Astrocyte of the spinal cord (primary cell): ENCODE measurements at regions not wholly inside any gene's neighbourhood (a gene's known extent, or its start where the extent isn't known, plus 50 kb on each side); places are given as distances from the start of the nearest gene placed in this dataset.

Experiments
- DNase-seq: peaks from one replicate; pipeline ENCODE4 v3.0.0; 2011; ENCODE audit warnings: low read depth, low spot score
- H3K4me3 ChIP-seq: 2 replicates; pipeline ENCODE4 v1.5.1; 2011; ENCODE audit warnings: low read depth, mild to moderate bottlenecking, low read length, moderate library complexity
- CTCF ChIP-seq: IDR thresholded peaks from 2 replicates; pipeline ENCODE4 v1.5.1; 2012; ENCODE audit warnings: low read depth, mild to moderate bottlenecking, low read length, inconsistent platforms
- in situ Hi-C: cut with HindIII; loops from 2 replicates; pipeline ENCODE4 v1.10.0; 2017; ENCODE audit warnings: low sequenced_read_pairs

- no peak for TF ChIP-seq CTCF
- no peak overlapping the region for H3K4me3 ChIP-seq
- DNase-seq, result no peak
- in situ Hi-C loops, result no loop called here
Measured at GRCh38 chr13:82766732-82767321, 1115.4 kb downstream of the SLITRK1 start.

DNA sequence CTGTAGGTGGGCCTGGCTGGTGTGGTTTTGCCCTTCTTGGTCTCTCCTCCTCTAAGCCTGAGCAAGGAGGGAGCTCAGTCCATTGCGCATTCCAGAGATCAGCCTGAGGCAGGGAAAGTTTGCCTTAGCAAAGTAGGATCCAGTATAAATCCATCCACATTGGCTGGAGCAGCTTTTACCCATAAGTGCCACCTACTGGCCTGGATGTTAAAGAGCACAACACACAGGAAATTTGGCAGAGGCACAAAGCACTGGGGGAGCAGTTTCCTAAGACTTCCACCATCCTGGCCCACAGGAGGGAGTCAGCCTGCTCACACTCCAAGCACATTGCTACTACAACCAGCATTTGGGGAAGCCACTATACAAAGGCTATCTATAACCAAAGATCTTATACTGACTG, 1124.2 kb downstream of the SLITRK1 start:
- no peak overlapping the region for H3K4me3 ChIP-seq
- DNase-seq, result no peak
- in situ Hi-C loops, result no loop called here
- no peak for TF ChIP-seq CTCF

DNA sequence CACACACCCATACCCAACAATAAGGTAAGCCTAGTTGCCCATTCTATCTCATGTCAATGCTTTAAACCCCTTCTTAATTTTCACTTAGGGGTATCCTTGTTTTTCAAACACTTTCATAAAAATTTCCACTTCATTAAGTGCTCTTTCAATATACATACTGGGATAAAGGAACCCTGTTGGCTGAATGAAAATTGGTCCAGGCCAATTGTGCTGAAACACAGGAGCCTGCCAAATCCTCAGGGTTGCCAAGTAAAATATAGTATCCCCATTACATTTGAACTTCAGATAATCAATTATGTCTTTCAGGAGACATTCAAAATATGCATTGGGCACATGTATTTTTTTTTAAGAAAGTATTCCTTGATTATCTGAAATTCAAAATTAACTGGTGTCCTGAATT, 1131.1 kb downstream of the SLITRK1 start:
- DNase-seq, result no peak
- no peak overlapping the region for H3K4me3 ChIP-seq
- no peak for TF ChIP-seq CTCF
- in situ Hi-C loops, result no loop called here

GRCh38 chr13:82749551-82749950, 1132.7 kb downstream of the SLITRK1 start:
- H3K4me3 ChIP-seq, result no peak overlapping the region
- no peak for DNase-seq
- in situ Hi-C loops, result no loop called here
- no peak for TF ChIP-seq CTCF

DNA sequence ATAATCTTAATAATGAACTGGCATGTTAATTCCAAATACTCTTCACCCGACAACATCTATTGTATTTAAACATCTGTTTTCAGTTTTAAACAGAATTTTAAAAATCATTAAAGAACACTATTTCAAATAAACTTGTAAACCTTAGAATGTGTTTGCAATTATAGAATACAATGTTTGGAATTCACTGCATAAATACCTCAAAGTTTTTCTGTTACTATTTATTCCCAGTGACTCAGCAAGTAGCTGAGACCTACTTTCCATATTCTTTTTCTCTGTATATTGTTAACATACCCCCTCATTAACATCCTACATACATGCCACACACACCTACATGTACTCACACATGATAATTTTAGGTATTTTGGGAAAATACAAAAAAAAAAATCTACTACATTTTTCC, 1134.3 kb downstream of the SLITRK1 start:
- TF ChIP-seq CTCF, result no peak
- in situ Hi-C loops, result no loop called here
- no peak overlapping the region for H3K4me3 ChIP-seq
- peak; percentile 37 for DNase-seq

DNA sequence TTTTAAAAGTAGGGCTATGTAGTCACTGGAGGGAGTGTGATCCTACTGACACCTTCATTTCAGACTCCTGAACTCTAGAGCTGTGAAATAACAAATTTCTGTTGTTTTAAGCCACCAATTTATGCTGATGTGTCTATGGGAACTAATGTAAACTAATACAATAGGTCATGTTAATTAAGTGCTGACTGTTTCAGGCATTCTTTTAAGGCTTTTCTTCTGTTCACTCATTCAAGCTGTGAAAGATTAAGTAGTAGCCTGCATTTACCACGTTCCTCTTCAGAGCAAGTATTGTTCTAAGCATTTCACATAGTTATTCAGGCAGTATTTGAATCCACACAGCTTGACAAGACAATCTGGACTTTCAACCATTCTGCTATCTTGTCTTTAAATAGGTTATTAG, 1135.0 kb downstream of the SLITRK1 start:
- TF ChIP-seq CTCF, result no peak
- DNase-seq, result no peak
- in situ Hi-C loops, result no loop called here
- no peak overlapping the region for H3K4me3 ChIP-seq

GRCh38 chr13:82740442-82740841, 1141.8 kb downstream of the SLITRK1 start:
- TF ChIP-seq CTCF, result no peak
- DNase-seq, result no peak
- in situ Hi-C loops, result no loop called here
- no peak overlapping the region for H3K4me3 ChIP-seq
